Activated T-cell treated with anti-CD3 and anti-CD28 coated beads, Interleukin-2, amount 50 U/mL, for 72 hours (primary cell): ENCODE measurements at regions not wholly inside any gene's neighbourhood (a gene's known extent, or its start where the extent isn't known, plus 50 kb on each side); places are given as distances from the start of the nearest gene placed in this dataset.
"Not testable (repeated sequence)": the region's sequence is repeated elsewhere in the genome, so short reads cannot be mapped to it uniquely, and the experiment has no call there.

Experiments used
- ATAC-seq, 2 donors: fragments of 150-1000 bp; cut with Tn5 transposase; replicated peaks in 1 of 2; 2 replicates each; pipeline ENCODE4 v1.10.0; 2021; ENCODE audit warnings: moderate library complexity in 2 of 2, mild to moderate bottlenecking in 1 of 2
- DNase-seq, 2 donors: peaks; one replicate each; pipeline ENCODE4 v3.0.0; 2021 to 2022; ENCODE audit warnings: mixed read lengths in 1 of 2
- H3K27ac Mint-ChIP-seq: one replicate; pipeline ENCODE4 v1.8.0; 2022; ENCODE audit warnings: mild to moderate bottlenecking, moderate library complexity, mixed read lengths
- H3K27me3 Mint-ChIP-seq: one replicate; pipeline ENCODE4 v1.8.0; 2022; ENCODE audit warnings: low read depth, mixed read lengths
- H3K36me3 Mint-ChIP-seq, 2 donors: one replicate each; pipeline ENCODE4 v1.8.0; 2022; ENCODE audit warnings: mixed read lengths in 2 of 2, mild to moderate bottlenecking in 1 of 2; ENCODE audit not compliant: insufficient read depth in 2 of 2
- H3K4me1 Mint-ChIP-seq: one replicate; pipeline ENCODE4 v1.8.0; 2022; ENCODE audit warnings: low read depth, mixed read lengths
- H3K4me3 Mint-ChIP-seq, 2 donors: one replicate each; pipeline ENCODE4 v1.8.0; 2022; ENCODE audit warnings: mild to moderate bottlenecking in 2 of 2, mixed read lengths in 2 of 2, moderate library complexity in 2 of 2
- H3K9me3 Mint-ChIP-seq, 2 donors: one replicate each; pipeline ENCODE4 v1.8.0; 2022; ENCODE audit warnings: mixed read lengths in 2 of 2

- Mint-ChIP-seq H3K4me1 (no peaks in the 10 kb centered on the region), H3K9me3 (peaks cover 0 to 3% of the 10 kb centered on the region in 2 donors), H3K4me3 (no peak overlapping the region), H3K36me3 (no peaks in the 10 kb centered on the region), H3K27me3 (no peaks in the 10 kb centered on the region), H3K27ac (no peak overlapping the region)
- ATAC-seq: no peak
- DNase-seq: no peak
These were observed 189.0 kb downstream of the CETN3 start for GRCh38 chr5:90220554-90220953.

- Mint-ChIP-seq H3K9me3 (peaks cover 3% of the 10 kb centered on the region in 2 donors), H3K4me3 (no peak overlapping the region), H3K36me3 (no peaks in the 10 kb centered on the region), H3K27ac (no peak overlapping the region), H3K4me1 (no peaks in the 10 kb centered on the region), H3K27me3 (no peaks in the 10 kb centered on the region)
- ATAC-seq (no peak), DNase-seq (no peak)
These were observed 194.6 kb downstream of the CETN3 start for GRCh38 chr5:90214991-90215390.

- not testable (repeated sequence) for H3K27ac Mint-ChIP-seq, H3K4me1 Mint-ChIP-seq
These were observed 201.2 kb downstream of the CETN3 start for GRCh38 chr5:90208323-90208722.

GRCh38 chr5:90201923-90202322 is 207.6 kb downstream of the CETN3 start:
- Mint-ChIP-seq H3K9me3 (peaks cover 4 to 9% of the 10 kb centered on the region in 2 donors), H3K4me1 (no peaks in the 10 kb centered on the region), H3K27ac (no peak overlapping the region), H3K36me3 (peaks cover 0 to 2% of the 10 kb centered on the region in 2 donors), H3K27me3 (no peaks in the 10 kb centered on the region), H3K4me3 (no peak overlapping the region)
- DNase-seq: no peak
- no peak for ATAC-seq

More at GRCh38 chr5:90208323-90208722, 201.2 kb downstream of the CETN3 start:
- H3K4me3 Mint-ChIP-seq, H3K36me3 Mint-ChIP-seq, H3K9me3 Mint-ChIP-seq, H3K27me3 Mint-ChIP-seq, ATAC-seq, DNase-seq: not testable (repeated sequence)

DNA sequence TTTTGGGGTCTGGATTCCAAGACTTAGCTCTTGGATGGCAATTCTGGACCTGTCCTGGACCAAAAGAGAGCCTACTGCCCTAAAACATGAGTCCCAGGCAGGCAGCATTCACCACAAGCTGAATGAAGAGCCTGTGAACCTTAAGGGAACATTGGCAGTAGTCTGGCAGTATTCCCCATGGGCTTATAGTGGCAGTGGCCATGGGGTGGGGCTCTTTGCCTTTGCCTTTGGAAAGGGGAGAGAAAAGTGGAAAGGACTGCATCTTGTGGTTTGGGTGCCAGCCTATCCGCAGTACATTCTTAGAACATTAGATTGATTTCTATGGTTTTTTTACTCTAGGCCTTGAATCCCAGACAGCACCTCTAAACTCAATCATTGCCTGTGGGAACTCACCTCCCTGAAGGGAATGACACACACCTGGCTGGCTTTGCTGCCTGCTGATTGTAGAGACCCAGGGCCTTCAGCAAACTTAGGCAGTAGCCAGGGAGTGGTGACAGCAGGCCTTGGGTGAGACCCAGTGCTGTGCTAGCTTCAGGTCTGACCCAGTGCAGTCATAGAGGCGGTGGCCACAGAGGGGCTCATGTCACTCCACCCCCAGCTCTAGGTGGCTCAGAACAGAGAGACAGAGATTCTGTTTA is 216.3 kb downstream of the CETN3 start:
- Mint-ChIP-seq H3K27ac (no peak overlapping the region), H3K27me3 (no peaks in the 10 kb centered on the region), H3K9me3 (no peaks in the 10 kb centered on the region), H3K4me3 (no peak overlapping the region), H3K4me1 (no peaks in the 10 kb centered on the region), H3K36me3 (no peaks in the 10 kb centered on the region)
- DNase-seq: no peak
- ATAC-seq: no peak

DNA sequence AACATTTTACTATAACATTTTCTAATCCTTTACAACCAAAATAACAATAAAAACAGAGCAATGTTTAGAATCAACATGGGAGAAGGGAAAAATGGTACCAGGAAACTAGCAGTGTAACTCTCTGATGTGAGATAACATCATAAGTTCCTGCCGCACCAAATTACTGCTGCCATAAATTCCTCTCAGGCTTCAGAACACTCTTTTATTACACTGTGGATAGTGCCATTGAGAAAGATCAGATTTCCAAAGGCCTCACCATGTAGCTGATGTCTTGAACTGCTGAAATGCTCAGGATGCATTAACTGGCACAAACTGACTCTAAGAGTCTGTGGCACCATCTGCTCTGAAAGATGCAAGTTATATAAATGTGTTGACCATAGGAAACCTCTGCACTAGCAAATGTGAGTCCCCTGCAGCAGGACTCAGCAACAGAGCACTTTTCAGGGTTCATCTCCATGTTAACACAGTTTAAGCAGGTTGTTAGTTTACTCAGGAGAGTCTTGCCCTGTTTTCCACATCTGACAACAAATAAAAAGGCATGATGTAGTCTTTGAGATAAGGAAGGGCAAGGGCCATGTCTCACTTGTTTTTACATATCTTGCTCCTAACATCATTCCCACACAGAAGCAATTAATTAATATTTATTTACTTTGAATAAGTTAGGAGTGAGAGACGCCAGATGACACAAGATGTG is 218.1 kb downstream of the CETN3 start:
- H3K4me1 Mint-ChIP-seq: no peaks in the 10 kb centered on the region
- DNase-seq (no peak), ATAC-seq (no peak)
- no peaks in the 10 kb centered on the region for H3K27me3 Mint-ChIP-seq
- no peak overlapping the region for H3K4me3 Mint-ChIP-seq
- no peaks in the 10 kb centered on the region for H3K36me3 Mint-ChIP-seq
- no peaks in the 10 kb centered on the region for H3K9me3 Mint-ChIP-seq
- no peak overlapping the region for H3K27ac Mint-ChIP-seq

- Mint-ChIP-seq H3K4me1 (no peaks in the 10 kb centered on the region), H3K4me3 (no peak overlapping the region), H3K27me3 (no peaks in the 10 kb centered on the region)
These were observed 223.6 kb downstream of the CETN3 start for GRCh38 chr5:90185897-90186468.

GRCh38 chr5:90184764-90185163 is 224.8 kb downstream of the CETN3 start:
- ATAC-seq: no peak
- no peaks in the 10 kb centered on the region for H3K27me3 Mint-ChIP-seq
- no peak overlapping the region for H3K27ac Mint-ChIP-seq
- no peaks in the 10 kb centered on the region for H3K9me3 Mint-ChIP-seq
- no peaks in the 10 kb centered on the region for H3K4me1 Mint-ChIP-seq
- DNase-seq: no peak
- no peaks in the 10 kb centered on the region for H3K36me3 Mint-ChIP-seq
- no peak overlapping the region for H3K4me3 Mint-ChIP-seq

More at GRCh38 chr5:90185897-90186468, 223.6 kb downstream of the CETN3 start:
- Mint-ChIP-seq H3K9me3 (no peaks in the 10 kb centered on the region), H3K36me3 (no peaks in the 10 kb centered on the region), H3K27ac (no peak overlapping the region)
- DNase-seq: no peak
- ATAC-seq: no peak

GRCh38 chr5:90182726-90183125 is 226.8 kb downstream of the CETN3 start:
- H3K4me1 Mint-ChIP-seq: no peaks in the 10 kb centered on the region
- ATAC-seq (no peak), DNase-seq (no peak)
- no peak overlapping the region for H3K4me3 Mint-ChIP-seq
- H3K36me3 Mint-ChIP-seq: no peaks in the 10 kb centered on the region
- H3K27ac Mint-ChIP-seq: no peak overlapping the region
- H3K9me3 Mint-ChIP-seq: peaks cover 0 to 2% of the 10 kb centered on the region in 2 donors
- no peaks in the 10 kb centered on the region for H3K27me3 Mint-ChIP-seq

DNA sequence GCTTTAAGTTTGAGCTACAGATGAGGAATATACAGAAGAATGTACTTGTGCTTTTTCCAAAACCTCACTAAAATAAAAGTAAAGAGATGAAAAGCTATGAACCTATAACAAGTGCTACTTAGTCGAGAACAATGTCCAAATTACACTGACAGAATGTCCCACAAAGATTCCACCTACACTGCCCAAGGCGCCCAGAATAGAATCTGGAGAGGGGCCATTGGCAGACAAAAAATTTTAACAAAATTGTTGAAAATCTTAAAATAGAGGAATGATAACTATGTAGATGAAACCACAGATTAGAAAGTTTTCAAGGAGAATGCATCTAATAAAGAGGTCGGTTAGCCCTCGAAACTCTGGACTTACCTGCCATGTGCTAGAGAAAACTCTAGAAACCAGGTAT is 235.3 kb downstream of the CETN3 start:
- no peaks in the 10 kb centered on the region for H3K4me1 Mint-ChIP-seq
- H3K36me3 Mint-ChIP-seq: no peaks in the 10 kb centered on the region
- H3K27ac Mint-ChIP-seq: no peak overlapping the region
- peaks cover 2 to 5% of the 10 kb centered on the region in 2 donors for H3K9me3 Mint-ChIP-seq
- ATAC-seq (no peak), DNase-seq (no peak)
- H3K4me3 Mint-ChIP-seq: no peak overlapping the region
- H3K27me3 Mint-ChIP-seq: no peaks in the 10 kb centered on the region

- no peaks in the 10 kb centered on the region for H3K36me3 Mint-ChIP-seq
- no peak overlapping the region for H3K27ac Mint-ChIP-seq
- no peaks in the 10 kb centered on the region for H3K4me1 Mint-ChIP-seq
- ATAC-seq (no peak), DNase-seq (no peak)
- no peak overlapping the region for H3K4me3 Mint-ChIP-seq
- peaks cover 2 to 5% of the 10 kb centered on the region in 2 donors for H3K9me3 Mint-ChIP-seq
- H3K27me3 Mint-ChIP-seq: no peaks in the 10 kb centered on the region
These were observed 236.1 kb downstream of the CETN3 start for GRCh38 chr5:90173299-90174030.

GRCh38 chr5:90171466-90171865 is 238.1 kb downstream of the CETN3 start:
- Mint-ChIP-seq H3K4me3 (no peak overlapping the region), H3K27me3 (peaks cover 2% of the 10 kb centered on the region), H3K9me3 (peaks cover 2 to 4% of the 10 kb centered on the region in 2 donors), H3K36me3 (no peaks in the 10 kb centered on the region), H3K27ac (no peak overlapping the region), H3K4me1 (no peaks in the 10 kb centered on the region)
- ATAC-seq (no peak), DNase-seq (no peak)

DNA sequence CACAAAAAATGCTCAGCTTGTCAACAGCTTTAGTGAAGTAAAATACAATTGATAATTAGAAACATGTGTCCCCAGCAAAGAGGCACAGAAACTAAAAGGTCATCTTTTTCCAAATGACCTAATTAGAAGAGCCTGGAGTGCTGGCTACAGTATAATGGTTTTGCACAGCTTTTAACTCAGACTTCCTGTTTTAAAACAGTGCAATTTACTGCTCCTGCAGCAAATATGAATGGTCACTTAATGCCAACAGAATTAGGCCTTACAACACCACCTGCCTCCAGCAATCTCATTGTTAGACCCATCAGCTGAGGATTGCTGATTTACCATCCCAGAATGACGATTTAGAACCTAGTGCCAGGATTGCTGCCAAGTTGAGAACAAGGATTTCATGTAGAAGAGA is 239.3 kb downstream of the CETN3 start:
- DNase-seq (no peak), ATAC-seq (no peak)
- Mint-ChIP-seq H3K36me3 (no peaks in the 10 kb centered on the region), H3K4me1 (no peaks in the 10 kb centered on the region), H3K4me3 (no peak overlapping the region), H3K27ac (no peak overlapping the region), H3K27me3 (peaks cover 10% of the 10 kb centered on the region), H3K9me3 (peaks cover 0 to 1% of the 10 kb centered on the region in 2 donors)
